Adrenal gland (tissue), 5 donors: ENCODE measurements at regions not wholly inside any gene's neighbourhood (a gene's known extent, or its start where the extent isn't known, plus 50 kb on each side); places are given as distances from the start of the nearest gene placed in this dataset.

Experiments used
- POLR2A ChIP-seq, 2 donors: fragments of 450-650 bp; IDR thresholded peaks; one replicate each; pipeline ENCODE4 v1.6.1; 2017; ENCODE audit warnings: antibody characterized with exemption in 2 of 2, mild to moderate bottlenecking in 2 of 2, moderate library complexity in 1 of 2
- TF ChIP-seq, protein P1 (sequence below), 6 experiments: fragments of 450-650 bp in 4 of 6; fragments of 200-600 bp in 2 of 6; sonication (generic) in 1 of 6; IDR thresholded peaks; 1 replicate in 5 of 6; 2 replicates in 1 of 6; pipeline versions ENCODE4 v1.5.1 to v1.8.0; 2016 to 2021; ENCODE audit warnings: antibody characterized with exemption in 6 of 6, mild to moderate bottlenecking in 2 of 6, moderate library complexity in 1 of 6
- donor health status: DM: no; HTN: no; CAD: no.

DNA sequence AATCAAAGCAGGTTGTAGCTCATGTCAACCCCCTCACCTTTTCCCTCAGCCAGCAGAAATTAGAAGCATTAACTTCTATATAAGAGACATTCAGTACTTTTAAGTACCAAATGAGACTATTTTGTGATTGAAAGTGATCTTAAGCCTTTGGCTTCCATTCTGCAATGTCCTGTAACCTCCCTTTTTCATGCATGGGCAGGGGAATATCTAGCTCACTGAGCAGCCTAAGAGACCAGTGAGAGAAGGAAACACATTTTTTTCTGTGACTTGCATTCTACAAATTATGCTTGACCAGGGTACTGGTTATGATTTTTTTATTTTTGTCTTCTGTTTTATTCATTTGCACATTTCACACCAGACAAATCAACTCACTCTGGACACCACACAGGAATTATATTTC lies 369.6 kb downstream of the KCTD12 start:
- TF ChIP-seq, protein P1, sequence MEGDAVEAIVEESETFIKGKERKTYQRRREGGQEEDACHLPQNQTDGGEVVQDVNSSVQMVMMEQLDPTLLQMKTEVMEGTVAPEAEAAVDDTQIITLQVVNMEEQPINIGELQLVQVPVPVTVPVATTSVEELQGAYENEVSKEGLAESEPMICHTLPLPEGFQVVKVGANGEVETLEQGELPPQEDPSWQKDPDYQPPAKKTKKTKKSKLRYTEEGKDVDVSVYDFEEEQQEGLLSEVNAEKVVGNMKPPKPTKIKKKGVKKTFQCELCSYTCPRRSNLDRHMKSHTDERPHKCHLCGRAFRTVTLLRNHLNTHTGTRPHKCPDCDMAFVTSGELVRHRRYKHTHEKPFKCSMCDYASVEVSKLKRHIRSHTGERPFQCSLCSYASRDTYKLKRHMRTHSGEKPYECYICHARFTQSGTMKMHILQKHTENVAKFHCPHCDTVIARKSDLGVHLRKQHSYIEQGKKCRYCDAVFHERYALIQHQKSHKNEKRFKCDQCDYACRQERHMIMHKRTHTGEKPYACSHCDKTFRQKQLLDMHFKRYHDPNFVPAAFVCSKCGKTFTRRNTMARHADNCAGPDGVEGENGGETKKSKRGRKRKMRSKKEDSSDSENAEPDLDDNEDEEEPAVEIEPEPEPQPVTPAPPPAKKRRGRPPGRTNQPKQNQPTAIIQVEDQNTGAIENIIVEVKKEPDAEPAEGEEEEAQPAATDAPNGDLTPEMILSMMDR (IDR thresholded peaks at IDR 0.05), result no peak
- TF ChIP-seq POLR2A (IDR thresholded peaks at IDR 0.05), result no peak
